GM12874 (cell line): ENCODE measurements at regions not wholly inside any gene's neighbourhood (a gene's known extent, or its start where the extent isn't known, plus 50 kb on each side); places are given as distances from the start of the nearest gene placed in this dataset.

Experiments
- CTCF ChIP-seq: IDR thresholded peaks from 2 replicates; pipeline ENCODE4 v1.5.1; 2011; ENCODE audit warnings: low read depth, mild to moderate bottlenecking, control low read depth, low read length, moderate library complexity; ENCODE audit not compliant: insufficient read depth

DNA sequence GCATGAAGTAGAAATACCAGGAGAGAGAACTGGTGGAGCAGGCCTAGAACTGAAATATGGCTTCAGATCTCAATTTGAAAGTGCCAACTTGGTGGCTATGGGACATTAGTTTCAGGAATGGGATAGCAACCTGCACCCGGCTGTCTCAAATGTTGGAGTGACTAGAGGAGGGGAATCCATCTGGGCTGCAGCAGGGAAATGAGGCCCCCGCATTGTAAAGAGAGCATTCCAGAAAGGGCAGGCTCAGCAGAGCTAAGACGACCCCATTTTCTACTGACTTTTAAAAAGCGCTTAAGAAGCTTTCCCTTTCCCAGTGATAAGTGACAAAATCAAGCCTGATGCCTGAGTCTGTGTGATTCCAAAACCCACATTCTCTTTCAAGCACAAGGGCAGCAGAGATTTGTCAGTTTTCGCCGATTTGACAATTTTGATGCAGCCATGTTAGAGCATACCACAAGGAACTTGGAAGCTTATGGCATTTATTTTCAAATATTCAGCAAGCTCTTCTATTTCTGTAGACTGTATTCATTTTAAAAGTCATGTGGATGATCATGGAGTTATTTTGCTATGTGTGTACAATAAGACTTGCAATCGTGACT is 119.8 kb upstream of the ARHGAP28 start:
- no peak for TF ChIP-seq CTCF

- TF ChIP-seq CTCF, result no peak
These were observed 119.0 kb upstream of the ARHGAP28 start for GRCh38 chr18:6610466-6610865.

GRCh38 chr18:6613581-6613980 is 115.9 kb upstream of the ARHGAP28 start:
- TF ChIP-seq CTCF, result no peak

- no peak for TF ChIP-seq CTCF
These were observed 114.6 kb upstream of the ARHGAP28 start for GRCh38 chr18:6614952-6615351.

GRCh38 chr18:6616981-6617380 is 112.5 kb upstream of the ARHGAP28 start:
- no peak for TF ChIP-seq CTCF

DNA sequence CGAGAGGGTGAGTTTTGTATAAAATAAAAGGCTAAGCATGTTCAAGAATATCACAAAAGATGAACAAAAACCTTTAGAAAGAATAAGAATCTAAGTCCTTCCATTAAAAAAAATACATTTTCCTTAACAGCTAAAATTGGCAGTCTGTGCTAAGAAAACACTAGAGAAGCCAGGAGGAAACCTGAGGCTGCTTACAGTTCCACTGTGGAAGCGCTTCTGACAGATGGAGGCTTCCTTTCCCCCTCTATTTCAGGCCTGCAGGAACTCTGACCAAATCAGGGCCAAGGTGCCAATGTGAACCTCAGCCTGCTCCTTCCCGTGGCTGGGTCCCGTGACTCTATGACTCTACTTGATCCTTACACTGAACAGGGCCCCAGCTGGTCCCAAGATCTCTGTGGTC is 108.1 kb upstream of the ARHGAP28 start:
- TF ChIP-seq CTCF, result no peak

DNA sequence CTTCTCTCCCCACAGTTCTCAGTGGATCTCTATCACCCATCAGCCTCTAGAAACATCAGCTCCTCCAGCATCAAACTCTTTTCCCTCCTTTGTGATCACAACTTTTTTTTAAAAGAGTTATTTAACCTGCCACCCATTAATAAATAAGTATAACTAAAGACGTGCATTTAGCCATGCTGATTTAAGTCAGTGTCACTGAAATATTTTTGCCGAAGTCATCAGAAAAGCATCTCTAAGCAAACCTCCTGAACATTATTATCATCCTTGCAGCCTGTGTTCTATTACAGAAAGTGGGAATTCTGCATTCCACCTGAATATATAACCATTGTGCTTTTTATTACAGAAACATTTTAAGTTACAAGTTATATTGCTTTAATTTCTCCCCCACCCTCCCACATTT is 106.2 kb upstream of the ARHGAP28 start:
- TF ChIP-seq CTCF, result no peak
